ENCODE measurements at regions not wholly inside any gene's neighbourhood (a gene's known extent, or its start where the extent isn't known, plus 50 kb on each side); places are given as distances from the start of the nearest gene placed in this dataset.

DNA sequence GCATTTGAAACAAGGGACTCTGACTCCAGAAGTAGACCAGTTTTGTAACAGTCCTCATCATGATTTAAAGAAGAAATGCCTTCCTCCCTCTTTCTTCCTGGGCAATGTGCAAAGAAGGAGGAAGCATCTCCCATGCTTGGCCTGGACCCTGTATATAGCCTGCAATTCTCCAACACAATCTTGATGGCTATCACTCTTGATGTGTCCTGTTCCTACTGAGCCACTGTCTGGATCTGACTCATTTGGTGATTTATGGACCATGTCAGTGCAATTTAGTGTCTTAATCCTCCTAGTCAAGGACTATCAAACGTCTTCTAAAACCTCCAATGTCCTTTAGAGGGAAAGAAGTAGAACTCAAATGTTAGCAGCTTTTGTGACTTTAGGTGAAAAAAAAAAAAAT, 697.3 kb downstream of the TLR4 start:
- TF ChIP-seq MAFK (IDR thresholded peaks at IDR 0.05; ENCODE audit: partially characterized antibody) (no peak), CTCF (IDR thresholded peaks at IDR 0.05) (no peak), NFE2L2 (conservative IDR thresholded peaks at IDR 0.05; ENCODE audit: low read length) (no peak), EHMT2 (IDR thresholded peaks at IDR 0.05; ENCODE audit: low read depth) (no peak), KDM1A (IDR thresholded peaks at IDR 0.05; ENCODE audit: low read depth) (no peak), MAX (IDR thresholded peaks at IDR 0.05) (no peak), HDAC2 (IDR thresholded peaks at IDR 0.05) (no peak), JUN (IDR thresholded peaks at IDR 0.05) (no peak)
- TF ChIP-seq, protein P1, sequence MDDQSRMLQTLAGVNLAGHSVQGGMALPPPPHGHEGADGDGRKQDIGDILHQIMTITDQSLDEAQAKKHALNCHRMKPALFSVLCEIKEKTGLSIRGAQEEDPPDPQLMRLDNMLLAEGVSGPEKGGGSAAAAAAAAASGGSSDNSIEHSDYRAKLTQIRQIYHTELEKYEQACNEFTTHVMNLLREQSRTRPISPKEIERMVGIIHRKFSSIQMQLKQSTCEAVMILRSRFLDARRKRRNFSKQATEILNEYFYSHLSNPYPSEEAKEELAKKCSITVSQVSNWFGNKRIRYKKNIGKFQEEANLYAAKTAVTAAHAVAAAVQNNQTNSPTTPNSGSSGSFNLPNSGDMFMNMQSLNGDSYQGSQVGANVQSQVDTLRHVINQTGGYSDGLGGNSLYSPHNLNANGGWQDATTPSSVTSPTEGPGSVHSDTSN (IDR thresholded peaks at IDR 0.05): no peak

Measured in A549 (cell line).